ENCODE measurements at regions not wholly inside any gene's neighbourhood (a gene's known extent, or its start where the extent isn't known, plus 50 kb on each side); places are given as distances from the start of the nearest gene placed in this dataset.

DNA sequence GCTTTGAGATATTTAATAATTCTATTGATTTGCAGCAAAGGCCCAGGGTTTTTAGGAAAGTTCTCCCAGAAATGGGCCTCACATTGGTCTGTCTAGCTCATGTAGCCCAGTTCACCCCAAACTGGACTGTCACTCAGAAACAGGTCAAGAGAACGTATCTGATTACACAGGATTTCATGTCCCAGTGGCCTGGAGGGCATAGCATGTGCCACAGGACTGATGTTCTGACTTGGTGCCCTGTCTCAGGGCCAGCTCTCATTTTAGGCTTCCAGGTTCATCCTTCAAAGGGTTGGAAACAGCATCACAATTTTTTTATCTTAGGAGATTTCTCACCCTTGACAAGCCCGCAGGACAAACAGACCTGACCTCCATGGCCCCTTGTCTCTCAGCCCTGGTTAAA is 398.4 kb upstream of the AZI2 start:
- H3K4me3 ChIP-seq (ENCODE audit: insufficient read depth, low read depth, low read length): no peak overlapping the region
- WGBS, 2 experiments: 93 to 94% methylated on average over 2 of the region's 2 CpGs

DNA sequence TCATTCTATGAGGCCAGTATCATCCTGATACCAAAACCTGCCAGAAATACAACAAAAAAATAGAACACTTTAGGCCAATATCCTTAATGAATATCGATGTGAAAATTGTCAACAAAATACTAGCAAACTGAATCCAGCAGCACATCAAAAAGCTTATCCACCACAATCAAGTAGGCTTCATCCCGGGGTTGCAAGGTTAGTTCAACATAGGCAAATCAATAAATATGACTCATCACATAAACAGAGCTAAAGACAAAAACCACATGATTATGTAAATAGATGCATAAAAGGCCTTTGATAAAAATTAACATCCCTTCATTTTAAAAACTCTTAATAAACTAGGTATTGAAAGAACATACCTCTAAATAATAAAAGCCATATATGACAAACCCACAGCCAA is 403.2 kb upstream of the AZI2 start:
- H3K27me3 ChIP-seq (ENCODE audit: control insufficient read depth, insufficient read depth, low read length, poor library complexity, severe bottlenecking): no peaks in the 10 kb centered on the region
- no peaks in the 10 kb centered on the region for H3K4me1 ChIP-seq (ENCODE audit: control insufficient read depth, insufficient read depth, low read length)
- WGBS, 2 experiments: 89 to 91% methylated on average over 2 of the region's 2 CpGs
- peaks cover 2% of the 10 kb centered on the region for H3K9me3 ChIP-seq (ENCODE audit: control insufficient read depth, low read length)
- H3K4me3 ChIP-seq (ENCODE audit: insufficient read depth, low read depth, low read length): no peak overlapping the region
- H3K27ac ChIP-seq (ENCODE audit: insufficient read depth, low read depth, low read length, poor library complexity, severe bottlenecking): no peak overlapping the region
- no peaks in the 10 kb centered on the region for H3K36me3 ChIP-seq (ENCODE audit: control insufficient read depth, insufficient read depth, low read length)

More for the DNA sequence above, 398.4 kb upstream of the AZI2 start:
- H3K36me3 ChIP-seq (ENCODE audit: control insufficient read depth, insufficient read depth, low read length): no peaks in the 10 kb centered on the region
- no peaks in the 10 kb centered on the region for H3K4me1 ChIP-seq (ENCODE audit: control insufficient read depth, insufficient read depth, low read length)
- no peak overlapping the region for H3K27ac ChIP-seq (ENCODE audit: insufficient read depth, low read depth, low read length, poor library complexity, severe bottlenecking)
- H3K27me3 ChIP-seq (ENCODE audit: control insufficient read depth, insufficient read depth, low read length, poor library complexity, severe bottlenecking): no peaks in the 10 kb centered on the region
- peaks cover 2% of the 10 kb centered on the region for H3K9me3 ChIP-seq (ENCODE audit: control insufficient read depth, low read length)

DNA sequence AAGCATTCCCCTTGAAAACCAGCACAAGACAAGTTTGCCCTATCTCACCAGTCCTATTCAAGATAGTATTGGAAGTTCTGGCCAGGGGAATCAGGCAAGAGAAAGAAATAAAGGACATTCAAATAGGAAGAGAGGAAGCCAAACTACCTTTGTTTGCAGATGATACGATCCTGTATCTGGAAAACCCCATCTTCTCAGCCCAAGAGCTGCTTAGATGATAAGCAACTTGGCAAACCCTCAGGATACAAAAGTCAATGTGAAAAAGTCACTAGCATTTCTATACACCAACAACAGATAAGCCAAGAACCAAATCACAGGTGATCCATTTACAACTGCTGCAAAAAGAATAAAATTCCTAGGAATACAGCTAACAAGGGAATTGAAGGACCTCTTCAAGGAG is 403.7 kb upstream of the AZI2 start:
- H3K4me3 ChIP-seq (ENCODE audit: insufficient read depth, low read depth, low read length): no peak overlapping the region
- no peaks in the 10 kb centered on the region for H3K27me3 ChIP-seq (ENCODE audit: control insufficient read depth, insufficient read depth, low read length, poor library complexity, severe bottlenecking)
- WGBS, 2 experiments: 83 to 91% methylated on average over 1 of the region's 1 CpG
- H3K36me3 ChIP-seq (ENCODE audit: control insufficient read depth, insufficient read depth, low read length): no peaks in the 10 kb centered on the region
- no peaks in the 10 kb centered on the region for H3K4me1 ChIP-seq (ENCODE audit: control insufficient read depth, insufficient read depth, low read length)
- no peak overlapping the region for H3K27ac ChIP-seq (ENCODE audit: insufficient read depth, low read depth, low read length, poor library complexity, severe bottlenecking)
- peaks cover 2% of the 10 kb centered on the region for H3K9me3 ChIP-seq (ENCODE audit: control insufficient read depth, low read length)

DNA sequence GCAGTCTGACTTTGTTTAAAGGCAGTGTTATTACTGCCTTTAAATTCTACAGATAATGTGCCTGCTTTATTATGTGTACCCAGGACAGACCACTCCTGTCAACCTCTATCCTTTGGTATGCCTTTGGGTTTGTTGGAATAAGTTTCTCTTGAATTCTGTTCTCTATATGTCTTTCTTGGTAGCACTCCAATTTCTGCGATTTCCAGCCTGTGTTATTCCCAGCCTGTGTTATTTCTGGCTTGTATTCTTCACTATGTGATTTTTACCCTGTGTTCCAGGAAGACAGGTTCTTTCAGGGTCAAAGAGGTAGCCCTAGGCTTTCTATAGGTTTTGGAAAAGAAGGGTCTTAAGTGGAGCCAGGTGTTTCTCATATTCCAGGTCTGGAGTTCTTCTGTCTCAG is 407.4 kb upstream of the AZI2 start:
- Histone ChIP-seq H3K27me3 (ENCODE audit: control insufficient read depth, insufficient read depth, low read length, poor library complexity, severe bottlenecking) (no peaks in the 10 kb centered on the region), H3K9me3 (ENCODE audit: control insufficient read depth, low read length) (peaks cover 2% of the 10 kb centered on the region), H3K27ac (ENCODE audit: insufficient read depth, low read depth, low read length, poor library complexity, severe bottlenecking) (no peak overlapping the region), H3K36me3 (ENCODE audit: control insufficient read depth, insufficient read depth, low read length) (no peaks in the 10 kb centered on the region), H3K4me3 (ENCODE audit: insufficient read depth, low read depth, low read length) (no peak overlapping the region), H3K4me1 (ENCODE audit: control insufficient read depth, insufficient read depth, low read length) (no peaks in the 10 kb centered on the region)
- 89 to 100% methylated on average over 1 of the region's 1 CpG for WGBS, 2 experiments

DNA sequence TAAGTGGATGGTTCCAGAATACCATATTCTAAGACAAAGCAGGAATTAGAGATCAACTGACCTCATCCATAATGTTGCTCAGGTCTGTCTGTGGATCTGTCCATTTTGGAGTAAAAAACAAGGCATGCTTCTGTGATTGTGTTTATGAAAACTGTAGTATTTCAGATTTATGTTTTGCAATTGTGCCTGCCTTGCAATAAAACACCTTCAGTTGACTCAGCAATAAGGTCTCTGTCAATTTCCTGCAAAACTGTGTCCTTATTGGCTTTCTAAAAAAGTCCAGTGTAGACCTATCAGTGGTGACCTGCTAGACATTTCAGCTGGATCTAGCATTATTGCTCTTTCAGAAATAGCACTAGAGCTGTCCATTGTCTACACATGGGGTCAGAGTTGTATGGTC is 409.5 kb upstream of the AZI2 start:
- Histone ChIP-seq H3K27me3 (ENCODE audit: control insufficient read depth, insufficient read depth, low read length, poor library complexity, severe bottlenecking) (no peaks in the 10 kb centered on the region), H3K27ac (ENCODE audit: insufficient read depth, low read depth, low read length, poor library complexity, severe bottlenecking) (no peak overlapping the region), H3K4me1 (ENCODE audit: control insufficient read depth, insufficient read depth, low read length) (no peaks in the 10 kb centered on the region), H3K4me3 (ENCODE audit: insufficient read depth, low read depth, low read length) (no peak overlapping the region), H3K36me3 (ENCODE audit: control insufficient read depth, insufficient read depth, low read length) (no peaks in the 10 kb centered on the region), H3K9me3 (ENCODE audit: control insufficient read depth, low read length) (no peaks in the 10 kb centered on the region)

DNA sequence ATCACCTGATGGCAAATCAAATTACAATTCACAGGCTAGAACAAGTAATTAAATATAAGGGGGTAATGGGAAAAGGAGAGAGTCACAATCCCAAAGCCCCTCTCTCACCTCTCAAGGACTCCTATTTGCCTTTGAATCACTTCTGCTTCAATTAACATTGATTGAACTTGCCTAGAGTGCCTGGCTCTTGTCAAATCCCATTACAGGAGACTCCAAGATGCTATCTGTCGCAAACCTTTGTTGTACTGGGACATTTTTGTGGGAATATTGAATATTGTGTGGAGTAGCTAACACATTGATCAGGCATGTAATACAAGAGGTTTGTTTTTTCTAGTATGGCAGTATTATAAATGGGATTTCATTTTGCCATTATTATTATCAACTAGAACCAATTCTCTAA is 412.8 kb upstream of the AZI2 start:
- no peaks in the 10 kb centered on the region for H3K36me3 ChIP-seq (ENCODE audit: control insufficient read depth, insufficient read depth, low read length)
- no peaks in the 10 kb centered on the region for H3K9me3 ChIP-seq (ENCODE audit: control insufficient read depth, low read length)
- H3K4me1 ChIP-seq (ENCODE audit: control insufficient read depth, insufficient read depth, low read length): no peaks in the 10 kb centered on the region
- H3K4me3 ChIP-seq (ENCODE audit: insufficient read depth, low read depth, low read length): no peak overlapping the region
- H3K27me3 ChIP-seq (ENCODE audit: control insufficient read depth, insufficient read depth, low read length, poor library complexity, severe bottlenecking): no peaks in the 10 kb centered on the region
- no peak overlapping the region for H3K27ac ChIP-seq (ENCODE audit: insufficient read depth, low read depth, low read length, poor library complexity, severe bottlenecking)
- 95 to 100% methylated on average over 1 of the region's 1 CpG for WGBS, 2 experiments

DNA sequence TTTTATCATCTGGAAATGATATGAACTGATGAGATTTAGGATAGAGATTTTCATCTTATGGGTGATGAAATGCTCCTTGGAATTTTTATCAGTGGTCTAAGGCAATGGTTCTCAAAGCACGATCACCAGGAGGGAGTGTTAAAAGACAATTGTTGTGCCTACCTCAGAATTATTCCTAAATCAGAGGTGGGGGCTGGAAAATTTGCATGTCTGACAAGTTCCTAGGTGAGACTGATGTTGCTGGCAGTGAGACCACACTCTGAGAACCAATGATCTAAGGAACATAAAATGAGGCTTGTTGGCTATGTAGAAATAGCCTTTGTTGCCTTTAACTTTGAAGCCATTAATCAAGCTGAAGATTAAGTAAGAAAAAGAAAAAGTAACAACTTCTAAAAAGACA is 416.6 kb upstream of the AZI2 start:
- Histone ChIP-seq H3K27ac (ENCODE audit: insufficient read depth, low read depth, low read length, poor library complexity, severe bottlenecking) (no peak overlapping the region), H3K27me3 (ENCODE audit: control insufficient read depth, insufficient read depth, low read length, poor library complexity, severe bottlenecking) (no peaks in the 10 kb centered on the region), H3K36me3 (ENCODE audit: control insufficient read depth, insufficient read depth, low read length) (no peaks in the 10 kb centered on the region), H3K9me3 (ENCODE audit: control insufficient read depth, low read length) (peaks cover 4% of the 10 kb centered on the region), H3K4me3 (ENCODE audit: insufficient read depth, low read depth, low read length) (no peak overlapping the region), H3K4me1 (ENCODE audit: control insufficient read depth, insufficient read depth, low read length) (no peaks in the 10 kb centered on the region)
- 61 to 73% methylated on average over 1 of the region's 1 CpG for WGBS, 2 experiments

DNA sequence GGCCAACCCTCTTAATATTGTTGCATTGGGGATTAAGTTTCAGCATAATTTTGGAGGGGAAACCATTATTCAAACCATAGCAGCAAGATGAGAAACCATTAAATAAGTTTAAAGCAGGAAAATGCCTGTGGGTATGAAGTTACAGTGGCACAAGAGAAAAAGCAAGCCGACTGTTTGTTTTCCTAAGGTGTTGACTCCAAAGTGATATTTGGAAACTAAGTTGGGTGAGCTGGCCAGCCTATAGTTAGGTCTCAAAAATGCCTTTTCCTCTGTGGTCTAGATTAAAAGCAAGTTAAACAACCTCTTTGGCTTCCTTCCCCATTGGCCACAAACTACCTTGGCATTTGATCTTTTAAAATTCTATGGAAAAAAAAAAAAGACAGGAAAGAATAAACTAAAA is 419.8 kb upstream of the AZI2 start:
- Histone ChIP-seq H3K9me3 (ENCODE audit: control insufficient read depth, low read length) (peaks cover 4% of the 10 kb centered on the region), H3K27ac (ENCODE audit: insufficient read depth, low read depth, low read length, poor library complexity, severe bottlenecking) (no peak overlapping the region), H3K4me3 (ENCODE audit: insufficient read depth, low read depth, low read length) (no peak overlapping the region), H3K4me1 (ENCODE audit: control insufficient read depth, insufficient read depth, low read length) (no peaks in the 10 kb centered on the region), H3K27me3 (ENCODE audit: control insufficient read depth, insufficient read depth, low read length, poor library complexity, severe bottlenecking) (no peaks in the 10 kb centered on the region), H3K36me3 (ENCODE audit: control insufficient read depth, insufficient read depth, low read length) (no peaks in the 10 kb centered on the region)
- 93 to 94% methylated on average over 1 of the region's 1 CpG for WGBS, 2 experiments

DNA sequence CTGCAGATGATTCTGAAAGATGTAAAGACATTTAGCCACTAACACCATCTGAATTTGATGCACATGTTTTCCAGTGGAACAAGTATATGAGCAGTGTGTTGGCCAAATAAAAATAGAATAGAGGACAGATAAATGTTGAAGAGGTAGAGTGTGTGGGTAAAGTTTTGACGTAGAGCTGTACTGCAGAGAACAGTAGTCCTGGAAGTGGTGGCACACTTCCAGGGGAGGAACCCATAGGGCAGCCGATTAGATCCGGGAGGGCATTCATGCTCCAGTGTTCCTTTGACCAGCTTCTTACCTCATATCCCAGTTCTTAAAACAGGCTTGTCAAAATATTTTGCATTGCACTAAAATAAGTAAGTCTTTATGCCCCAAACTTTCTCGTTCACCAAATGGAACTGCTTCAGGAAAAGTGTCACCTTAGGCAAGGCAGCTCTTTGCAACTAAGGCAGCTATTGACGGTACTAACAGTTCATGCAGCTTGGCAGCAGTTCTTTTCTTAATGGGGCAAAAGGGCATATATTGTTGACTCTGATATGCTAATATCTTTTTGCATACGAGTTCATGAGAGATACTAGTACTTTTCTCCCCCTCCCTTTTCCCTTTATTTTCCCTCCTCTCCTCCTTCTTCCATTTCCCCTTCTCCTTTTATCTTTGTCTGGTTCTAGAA is 429.3 kb upstream of the AZI2 start:
- no peaks in the 10 kb centered on the region for H3K27me3 ChIP-seq (ENCODE audit: control insufficient read depth, insufficient read depth, low read length, poor library complexity, severe bottlenecking)
- 91 to 94% methylated on average over 6 of the region's 6 CpGs for WGBS, 2 experiments
- no peaks in the 10 kb centered on the region for H3K4me1 ChIP-seq (ENCODE audit: control insufficient read depth, insufficient read depth, low read length)

DNA sequence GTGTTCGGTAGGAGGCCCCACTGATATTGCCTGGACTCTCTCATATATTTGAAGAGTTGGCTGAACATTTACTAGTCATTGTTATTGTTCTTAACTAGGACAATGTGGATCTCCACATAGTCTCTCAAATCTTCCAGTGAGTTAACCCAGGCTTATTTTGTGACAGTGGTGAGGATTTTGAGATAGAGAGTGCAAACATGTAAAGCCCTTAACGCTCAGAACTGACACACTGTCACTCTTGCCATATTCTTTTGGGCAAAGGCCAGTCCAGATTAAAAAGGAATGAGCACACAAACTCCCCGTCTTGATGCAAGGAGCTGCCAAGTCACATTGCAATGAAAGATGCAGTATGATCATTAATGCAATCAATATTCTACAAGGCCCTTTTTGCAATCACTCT is 431.9 kb upstream of the AZI2 start:
- no peaks in the 10 kb centered on the region for H3K36me3 ChIP-seq (ENCODE audit: control insufficient read depth, insufficient read depth, low read length)
- no peak overlapping the region for H3K4me3 ChIP-seq (ENCODE audit: insufficient read depth, low read depth, low read length)
- H3K9me3 ChIP-seq (ENCODE audit: control insufficient read depth, low read length): no peaks in the 10 kb centered on the region
- 91 to 93% methylated on average over 3 of the region's 3 CpGs for WGBS, 2 experiments
- no peaks in the 10 kb centered on the region for H3K27me3 ChIP-seq (ENCODE audit: control insufficient read depth, insufficient read depth, low read length, poor library complexity, severe bottlenecking)
- H3K27ac ChIP-seq (ENCODE audit: insufficient read depth, low read depth, low read length, poor library complexity, severe bottlenecking): no peak overlapping the region
- H3K4me1 ChIP-seq (ENCODE audit: control insufficient read depth, insufficient read depth, low read length): no peaks in the 10 kb centered on the region

More for the DNA sequence above, 429.3 kb upstream of the AZI2 start:
- Histone ChIP-seq H3K36me3 (ENCODE audit: control insufficient read depth, insufficient read depth, low read length) (no peaks in the 10 kb centered on the region), H3K9me3 (ENCODE audit: control insufficient read depth, low read length) (no peaks in the 10 kb centered on the region), H3K4me3 (ENCODE audit: insufficient read depth, low read depth, low read length) (no peak overlapping the region), H3K27ac (ENCODE audit: insufficient read depth, low read depth, low read length, poor library complexity, severe bottlenecking) (no peak overlapping the region)

DNA sequence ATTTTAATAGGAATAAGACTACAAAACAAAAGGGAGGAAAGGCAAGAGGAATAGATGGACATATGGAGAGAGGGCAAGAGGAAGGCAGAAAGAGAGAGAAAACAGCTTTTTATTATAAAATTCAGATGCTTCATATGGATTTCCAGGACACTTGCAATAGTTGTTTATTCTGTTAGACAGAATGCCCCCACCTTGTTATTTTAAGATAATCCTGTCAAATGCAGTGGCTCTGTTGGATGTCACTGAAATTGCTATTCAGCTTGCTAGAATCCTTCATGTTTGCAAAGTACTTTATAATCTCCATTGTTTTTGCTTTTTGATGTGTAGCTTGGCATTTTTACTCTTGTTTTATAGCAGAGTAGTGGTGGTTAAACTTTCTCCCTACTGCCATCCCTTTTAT is 432.4 kb upstream of the AZI2 start:
- Histone ChIP-seq H3K27me3 (ENCODE audit: control insufficient read depth, insufficient read depth, low read length, poor library complexity, severe bottlenecking) (no peaks in the 10 kb centered on the region), H3K9me3 (ENCODE audit: control insufficient read depth, low read length) (no peaks in the 10 kb centered on the region)

More for the DNA sequence above, 432.4 kb upstream of the AZI2 start:
- Histone ChIP-seq H3K27ac (ENCODE audit: insufficient read depth, low read depth, low read length, poor library complexity, severe bottlenecking) (no peak overlapping the region), H3K36me3 (ENCODE audit: control insufficient read depth, insufficient read depth, low read length) (no peaks in the 10 kb centered on the region), H3K4me3 (ENCODE audit: insufficient read depth, low read depth, low read length) (no peak overlapping the region), H3K4me1 (ENCODE audit: control insufficient read depth, insufficient read depth, low read length) (no peaks in the 10 kb centered on the region)
